ENCODE measurements at regions not wholly inside any gene's neighbourhood (a gene's known extent, or its start where the extent isn't known, plus 50 kb on each side); places are given as distances from the start of the nearest gene placed in this dataset.

DNA sequence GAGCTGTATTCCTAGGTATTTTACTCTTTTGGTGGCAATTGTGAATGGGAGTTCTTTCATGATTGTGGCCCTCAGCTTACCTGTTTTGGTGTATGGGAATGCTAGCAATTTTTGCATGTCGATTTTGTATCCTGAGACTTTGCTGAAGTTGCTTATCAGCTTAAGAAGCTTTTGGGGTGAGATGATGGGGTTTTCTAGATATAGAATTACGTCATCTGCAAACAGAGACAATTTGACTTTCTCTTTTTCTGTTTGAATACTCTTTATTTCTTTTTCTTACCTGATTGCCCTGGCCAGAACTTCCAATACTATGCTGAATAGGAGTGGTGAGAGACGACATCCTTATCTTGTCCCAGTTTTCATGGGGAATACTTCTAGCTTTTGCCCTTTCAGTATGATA, 191.2 kb downstream of the KCNE4 start:
- Histone ChIP-seq H3K9me3 (no peaks in the 10 kb centered on the region), H3K27me3 (no peaks in the 10 kb centered on the region), H3K36me3 (no peaks in the 10 kb centered on the region), H3K27ac (no peak overlapping the region), H3K4me3 (no peak overlapping the region), H3K4me1 (no peaks in the 10 kb centered on the region)
- TF ChIP-seq POLR2A (IDR thresholded peaks at IDR 0.05): no peak
- TF ChIP-seq, protein P1, sequence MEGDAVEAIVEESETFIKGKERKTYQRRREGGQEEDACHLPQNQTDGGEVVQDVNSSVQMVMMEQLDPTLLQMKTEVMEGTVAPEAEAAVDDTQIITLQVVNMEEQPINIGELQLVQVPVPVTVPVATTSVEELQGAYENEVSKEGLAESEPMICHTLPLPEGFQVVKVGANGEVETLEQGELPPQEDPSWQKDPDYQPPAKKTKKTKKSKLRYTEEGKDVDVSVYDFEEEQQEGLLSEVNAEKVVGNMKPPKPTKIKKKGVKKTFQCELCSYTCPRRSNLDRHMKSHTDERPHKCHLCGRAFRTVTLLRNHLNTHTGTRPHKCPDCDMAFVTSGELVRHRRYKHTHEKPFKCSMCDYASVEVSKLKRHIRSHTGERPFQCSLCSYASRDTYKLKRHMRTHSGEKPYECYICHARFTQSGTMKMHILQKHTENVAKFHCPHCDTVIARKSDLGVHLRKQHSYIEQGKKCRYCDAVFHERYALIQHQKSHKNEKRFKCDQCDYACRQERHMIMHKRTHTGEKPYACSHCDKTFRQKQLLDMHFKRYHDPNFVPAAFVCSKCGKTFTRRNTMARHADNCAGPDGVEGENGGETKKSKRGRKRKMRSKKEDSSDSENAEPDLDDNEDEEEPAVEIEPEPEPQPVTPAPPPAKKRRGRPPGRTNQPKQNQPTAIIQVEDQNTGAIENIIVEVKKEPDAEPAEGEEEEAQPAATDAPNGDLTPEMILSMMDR (IDR thresholded peaks at IDR 0.05): no peak
- no peak for DNase-seq

DNA sequence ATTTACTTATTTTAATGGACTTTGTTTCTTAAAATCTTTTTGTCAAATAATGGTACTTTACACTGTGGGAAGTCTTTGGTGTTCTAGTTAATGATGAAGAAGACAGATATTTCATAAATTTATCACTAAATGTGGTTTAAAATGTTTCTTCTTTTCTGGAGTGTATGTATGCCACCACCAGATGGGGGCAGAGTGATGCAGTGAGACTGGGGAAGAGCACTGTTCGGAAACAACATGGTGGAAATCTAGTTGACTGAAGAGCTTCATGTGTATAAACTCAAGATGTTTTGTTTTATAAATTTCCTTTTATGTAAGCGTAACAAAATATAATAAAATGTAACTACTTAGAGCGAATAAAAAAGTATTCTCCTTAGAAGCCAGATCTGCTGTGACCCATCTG, 195.1 kb downstream of the KCNE4 start:
- no peaks in the 10 kb centered on the region for H3K9me3 ChIP-seq
- DNase-seq: no peak
- H3K4me1 ChIP-seq: no peaks in the 10 kb centered on the region
- no peak overlapping the region for H3K27ac ChIP-seq
- no peaks in the 10 kb centered on the region for H3K36me3 ChIP-seq
- TF ChIP-seq POLR2A (IDR thresholded peaks at IDR 0.05): no peak
- TF ChIP-seq, protein P1 (IDR thresholded peaks at IDR 0.05): no peak
- no peaks in the 10 kb centered on the region for H3K27me3 ChIP-seq
- H3K4me3 ChIP-seq: no peak overlapping the region

DNA sequence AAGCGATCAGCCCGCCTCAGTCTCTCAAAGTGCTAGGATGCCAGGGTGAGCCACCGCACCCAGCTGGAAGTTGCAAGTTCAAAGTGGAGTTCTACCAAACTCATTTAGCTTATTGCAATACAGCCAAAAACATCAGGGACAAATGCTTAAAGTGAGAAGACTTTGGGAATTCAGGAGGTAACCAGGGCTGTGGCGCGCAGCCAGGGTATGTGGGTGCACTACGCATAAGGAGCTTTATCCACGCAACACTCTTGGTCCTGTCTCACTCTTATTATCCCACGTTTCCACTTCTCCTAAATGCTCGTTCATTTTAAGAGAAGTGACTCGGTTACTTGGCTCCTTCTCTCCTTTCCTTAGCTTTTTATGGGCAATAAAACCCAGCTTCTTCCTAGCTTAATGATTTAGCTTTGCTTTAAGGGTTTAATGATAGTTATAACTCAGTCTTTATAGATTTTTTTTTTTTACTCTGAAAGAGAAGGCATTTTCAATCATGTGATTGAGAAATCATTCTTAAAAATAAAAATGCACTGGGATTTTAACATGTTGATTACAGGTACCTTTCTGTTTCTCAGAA, 199.8 kb downstream of the KCNE4 start:
- H3K27ac ChIP-seq: no peak overlapping the region
- no peaks in the 10 kb centered on the region for H3K4me1 ChIP-seq
- H3K4me3 ChIP-seq: no peak overlapping the region
- H3K27me3 ChIP-seq: no peaks in the 10 kb centered on the region
- TF ChIP-seq, protein P1 (IDR thresholded peaks at IDR 0.05): no peak
- TF ChIP-seq POLR2A (IDR thresholded peaks at IDR 0.05): no peak
- no peak for DNase-seq
- H3K9me3 ChIP-seq: no peaks in the 10 kb centered on the region
- H3K36me3 ChIP-seq: no peaks in the 10 kb centered on the region

- Histone ChIP-seq H3K27ac (no peak overlapping the region), H3K4me3 (no peak overlapping the region), H3K9me3 (no peaks in the 10 kb centered on the region), H3K36me3 (no peaks in the 10 kb centered on the region), H3K4me1 (no peaks in the 10 kb centered on the region), H3K27me3 (no peaks in the 10 kb centered on the region)
- DNase-seq: no peak
- TF ChIP-seq, protein P1 (IDR thresholded peaks at IDR 0.05): no peak
- TF ChIP-seq POLR2A (IDR thresholded peaks at IDR 0.05): no peak
Observed at GRCh38 chr2:223260681-223261080, 208.7 kb downstream of the KCNE4 start.

DNA sequence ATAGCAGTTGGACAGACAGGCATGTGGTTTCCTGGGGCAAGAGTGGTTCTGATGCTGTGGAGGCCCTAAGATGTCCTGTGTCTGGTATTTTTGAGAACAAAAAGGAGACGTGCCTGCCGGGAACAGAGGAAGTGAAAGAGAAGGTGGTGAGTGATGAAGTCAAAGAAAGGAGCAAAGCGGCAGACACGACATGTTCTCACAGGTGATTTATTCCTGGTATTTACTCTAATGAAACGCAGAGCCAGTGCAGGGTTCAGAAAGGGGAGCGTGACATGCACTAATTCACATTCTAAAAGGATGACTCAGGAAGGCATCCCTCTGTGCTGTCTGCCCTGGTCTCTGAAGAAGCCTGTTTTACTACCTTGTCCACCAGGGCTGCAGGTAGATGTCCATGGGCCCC, 211.0 kb downstream of the KCNE4 start:
- no peak for DNase-seq
- Histone ChIP-seq H3K27me3 (no peaks in the 10 kb centered on the region), H3K27ac (no peak overlapping the region), H3K36me3 (no peaks in the 10 kb centered on the region), H3K9me3 (no peaks in the 10 kb centered on the region), H3K4me3 (no peak overlapping the region), H3K4me1 (no peaks in the 10 kb centered on the region)
- TF ChIP-seq POLR2A (IDR thresholded peaks at IDR 0.05): no peak
- TF ChIP-seq, protein P1 (IDR thresholded peaks at IDR 0.05): no peak
